Hematopoietic multipotent progenitor cell treated with erythropoietin and hydrocortisone succinate and interleukin-3 and kit ligand, for 4 days (in vitro differentiated cells): ENCODE measurements at regions not wholly inside any gene's neighbourhood (a gene's known extent, or its start where the extent isn't known, plus 50 kb on each side); places are given as distances from the start of the nearest gene placed in this dataset.

Experiments used
- DNase-seq: peaks from one replicate; pipeline ENCODE4 v3.0.0-alpha.2; 2015

DNA sequence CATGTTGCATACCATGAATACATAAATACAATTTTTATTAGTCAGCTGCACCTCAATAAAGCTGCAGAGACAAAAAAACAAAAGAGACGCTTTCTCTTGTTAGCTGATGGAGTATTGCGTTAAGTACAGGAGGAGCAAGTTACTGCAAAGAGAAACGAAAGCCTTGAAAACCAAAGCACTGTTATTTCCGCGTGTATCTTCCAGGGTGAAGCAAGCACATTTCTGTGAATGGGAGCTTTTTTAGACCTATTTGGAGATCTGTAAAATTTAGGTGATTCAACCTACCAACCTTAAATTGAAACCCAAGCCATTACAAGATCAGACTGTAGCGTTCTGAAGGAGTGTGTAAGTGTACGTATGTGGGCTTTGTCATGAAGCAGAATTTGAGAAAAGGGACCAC, 390.4 kb downstream of the SOX9 start:
- DNase-seq, result no peak

DNA sequence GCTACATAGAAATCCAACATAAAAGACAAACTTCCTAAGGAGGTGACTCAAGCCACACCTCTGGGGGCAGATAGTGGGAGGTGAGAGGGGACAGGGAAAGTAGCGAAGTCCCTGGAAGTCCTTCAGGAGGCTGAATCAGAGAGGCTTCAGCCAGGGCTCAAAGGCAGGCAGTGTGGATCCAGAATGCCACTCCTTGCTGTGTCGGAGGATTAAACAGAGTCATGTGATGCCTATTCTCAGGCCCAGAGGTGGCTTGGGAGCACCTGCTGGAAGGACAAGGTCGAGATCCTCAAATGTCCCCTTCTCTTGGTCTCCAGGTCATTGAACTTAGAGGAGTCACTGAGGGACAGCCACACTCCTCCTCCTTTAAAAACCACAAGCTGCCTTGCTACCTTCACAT, 391.1 kb downstream of the SOX9 start:
- DNase-seq, result no peak

GRCh38 chr17:72512649-72513556, 392.1 kb downstream of the SOX9 start:
- DNase-seq, result no peak

DNA sequence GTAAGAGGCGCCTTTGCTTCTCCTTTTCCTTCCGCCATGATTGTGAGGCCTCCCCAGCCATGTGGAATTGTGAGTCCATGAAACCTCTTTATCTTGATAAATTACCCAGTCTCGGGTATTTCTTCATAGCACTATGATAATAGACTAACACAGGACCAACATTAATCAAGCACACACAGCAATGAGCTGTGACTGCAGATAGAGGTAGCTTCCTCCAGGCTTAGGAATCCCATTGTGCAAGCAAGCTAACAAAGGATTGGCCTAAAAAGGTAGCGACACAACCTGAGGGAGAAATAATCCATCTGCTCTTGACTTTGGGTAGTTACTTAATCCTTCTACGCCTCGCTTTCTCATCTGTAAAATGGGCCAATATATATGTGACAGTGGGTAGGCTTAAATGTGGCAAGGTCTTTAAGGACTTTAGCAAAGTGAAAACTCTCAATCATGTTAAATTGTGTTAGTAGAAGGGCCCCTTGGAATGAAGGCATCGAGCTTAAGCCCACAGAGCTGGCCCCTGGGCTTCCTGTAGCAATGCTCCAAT, 393.6 kb downstream of the SOX9 start:
- no peak for DNase-seq

GRCh38 chr17:72514891-72515290, 394.1 kb downstream of the SOX9 start:
- no peak for DNase-seq

DNA sequence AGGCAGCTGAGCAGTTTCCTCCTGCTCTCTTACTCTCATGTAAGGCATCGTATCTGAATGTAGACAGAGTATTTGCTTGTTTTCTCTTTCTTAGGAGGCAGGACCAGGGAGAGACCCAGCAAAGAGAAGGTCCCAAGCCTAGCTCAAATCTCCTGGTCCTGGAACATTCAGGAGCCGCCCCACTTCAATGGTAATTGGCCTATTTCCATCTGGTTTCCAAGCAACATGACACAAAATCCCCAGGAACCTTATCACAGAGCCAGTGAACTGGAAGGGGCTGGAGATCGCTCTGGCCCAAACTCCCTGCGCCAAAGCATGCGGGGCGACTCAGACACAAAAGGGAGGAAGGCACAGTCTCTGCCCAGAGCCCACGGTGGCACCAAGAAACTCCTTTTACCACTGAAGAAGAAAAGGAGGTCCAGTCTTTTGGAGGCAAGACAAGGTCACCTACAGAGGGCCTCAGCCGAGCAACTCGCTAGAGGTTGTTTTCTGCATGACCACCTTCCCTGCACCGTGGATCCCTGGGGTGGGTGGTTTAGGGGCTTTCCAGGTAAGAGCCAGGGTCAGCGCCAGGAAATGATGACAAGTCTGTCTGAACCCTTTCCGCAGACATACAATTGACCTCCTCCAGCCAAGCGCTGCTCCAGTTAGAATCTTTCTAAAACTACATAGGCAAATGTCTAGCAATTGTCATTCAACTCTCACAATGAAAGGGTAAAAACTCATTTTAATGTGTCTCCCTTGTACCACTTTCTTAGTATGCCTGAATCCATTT, 394.7 kb downstream of the SOX9 start:
- no peak for DNase-seq

DNA sequence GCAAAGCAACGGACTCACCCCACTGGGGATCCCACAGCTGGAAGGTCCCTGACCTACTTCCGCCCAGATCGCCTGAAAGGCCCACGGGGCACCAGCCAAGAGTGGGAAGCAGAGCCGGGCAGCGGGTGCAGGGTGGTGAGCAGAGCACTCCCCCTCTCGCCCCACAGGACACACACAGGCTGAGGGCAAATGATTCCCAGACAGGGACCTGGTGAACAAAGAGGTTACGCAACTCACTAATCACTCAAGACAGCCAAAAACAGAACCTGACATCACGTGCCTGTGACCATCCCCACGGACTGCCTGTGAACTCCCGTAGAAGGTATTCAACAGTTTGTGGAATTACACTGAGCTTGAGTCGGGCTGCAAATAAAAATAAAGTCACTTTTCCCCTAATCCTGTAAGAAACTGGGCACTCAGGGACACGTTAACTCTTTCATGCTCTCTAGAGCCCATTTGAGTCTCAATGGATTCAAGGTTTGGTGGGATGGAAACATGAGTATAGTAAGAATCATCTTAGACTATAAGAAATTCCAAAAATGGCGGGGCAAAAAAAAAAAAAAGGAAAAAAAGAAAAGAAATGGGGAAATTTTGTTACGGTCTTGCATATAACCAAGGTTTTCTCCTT, 396.1 kb downstream of the SOX9 start:
- DNase-seq, result no peak

DNA sequence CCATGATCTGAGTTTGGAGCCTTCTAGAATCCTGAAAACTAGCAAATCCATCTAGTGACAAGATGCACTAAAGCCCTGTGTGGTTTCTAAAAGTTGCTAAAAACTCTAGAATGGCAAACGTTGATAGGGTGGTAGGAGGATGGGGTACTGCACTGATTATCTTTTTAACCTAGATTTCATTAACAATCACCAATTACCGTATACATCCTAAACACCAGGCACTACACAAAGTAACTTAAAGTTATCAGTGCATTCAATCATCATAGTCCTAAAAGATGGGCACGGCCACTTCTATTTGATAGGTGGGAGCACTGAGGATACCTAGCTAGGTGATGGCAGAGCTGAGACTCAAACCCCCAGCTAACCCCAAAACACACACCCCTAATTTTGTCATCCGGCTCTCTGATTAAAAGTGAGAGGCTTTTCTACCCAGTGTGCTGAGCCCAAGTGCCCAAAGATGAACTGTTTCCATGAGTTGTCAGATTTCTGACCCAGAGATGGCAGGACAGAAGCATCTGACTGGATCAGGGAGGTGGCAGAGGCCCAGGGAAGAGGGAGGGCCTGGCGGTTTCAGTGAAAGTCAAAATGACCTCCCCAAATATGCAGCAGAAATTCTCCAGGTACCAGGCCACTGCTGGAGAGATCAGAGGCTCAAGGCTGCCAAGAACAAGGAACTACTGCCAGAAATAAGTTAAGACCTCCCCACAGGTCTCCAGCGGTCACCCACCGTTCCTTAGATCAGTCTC, 396.8 kb downstream of the SOX9 start:
- DNase-seq, result no peak

GRCh38 chr17:72518159-72518732, 397.4 kb downstream of the SOX9 start:
- DNase-seq, result no peak

DNA sequence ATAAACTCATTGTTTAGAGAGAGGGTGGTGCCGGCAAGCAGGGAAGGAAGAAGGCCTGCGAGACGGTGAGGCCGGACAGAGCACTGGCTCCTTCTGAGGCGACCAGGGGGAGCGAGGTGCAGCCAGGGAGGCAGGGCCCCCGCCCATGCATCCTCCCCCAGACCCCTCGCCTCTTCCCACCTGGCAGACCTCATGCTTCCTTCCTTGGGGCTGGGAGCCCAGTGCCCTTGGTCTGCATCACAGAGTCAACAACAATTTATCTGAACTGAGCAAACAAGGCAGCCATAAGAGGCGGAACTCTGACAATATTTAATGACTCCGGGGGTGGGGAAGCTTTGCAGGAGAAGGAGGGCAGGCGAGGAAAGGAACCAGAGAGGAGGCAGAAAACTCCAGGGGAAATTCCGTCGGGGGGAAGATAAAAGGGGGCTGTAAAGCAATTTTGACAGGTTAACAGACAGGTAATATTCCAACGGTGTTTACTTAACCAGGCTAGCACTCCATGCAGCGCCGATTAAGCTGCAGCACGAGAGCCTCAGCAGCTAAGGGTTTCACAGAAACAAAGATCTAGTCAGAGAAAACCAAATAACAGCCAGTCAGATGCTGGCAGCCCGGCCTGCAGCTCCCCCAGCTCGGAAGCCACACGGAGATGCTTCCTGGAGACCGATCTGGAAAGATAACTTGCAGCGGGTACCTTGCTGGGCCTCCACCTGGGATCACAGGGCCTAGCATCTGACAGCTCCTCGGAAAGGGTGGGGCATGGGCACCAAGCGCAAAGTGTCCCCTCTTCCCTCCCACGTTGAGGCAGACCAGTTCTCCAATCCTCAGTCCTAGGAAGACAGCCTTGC, 398.2 kb downstream of the SOX9 start:
- DNase-seq, result no peak

DNA sequence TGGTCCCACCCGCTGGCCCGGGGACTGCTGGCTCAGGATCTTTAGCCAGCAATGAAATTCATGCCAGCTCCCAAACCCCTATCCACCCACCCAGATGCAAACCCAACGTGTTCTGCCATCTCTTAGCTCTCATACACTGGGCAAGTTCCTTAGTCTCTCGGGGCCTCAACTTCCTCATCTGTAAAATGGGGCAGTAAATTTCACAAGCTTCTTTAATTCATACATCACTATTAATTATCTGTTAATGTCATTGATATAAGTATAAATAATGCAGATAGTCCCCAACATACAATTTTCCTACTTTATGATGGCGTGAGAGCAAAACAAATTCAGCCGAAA, 398.7 kb downstream of the SOX9 start:
- DNase-seq, result no peak

DNA sequence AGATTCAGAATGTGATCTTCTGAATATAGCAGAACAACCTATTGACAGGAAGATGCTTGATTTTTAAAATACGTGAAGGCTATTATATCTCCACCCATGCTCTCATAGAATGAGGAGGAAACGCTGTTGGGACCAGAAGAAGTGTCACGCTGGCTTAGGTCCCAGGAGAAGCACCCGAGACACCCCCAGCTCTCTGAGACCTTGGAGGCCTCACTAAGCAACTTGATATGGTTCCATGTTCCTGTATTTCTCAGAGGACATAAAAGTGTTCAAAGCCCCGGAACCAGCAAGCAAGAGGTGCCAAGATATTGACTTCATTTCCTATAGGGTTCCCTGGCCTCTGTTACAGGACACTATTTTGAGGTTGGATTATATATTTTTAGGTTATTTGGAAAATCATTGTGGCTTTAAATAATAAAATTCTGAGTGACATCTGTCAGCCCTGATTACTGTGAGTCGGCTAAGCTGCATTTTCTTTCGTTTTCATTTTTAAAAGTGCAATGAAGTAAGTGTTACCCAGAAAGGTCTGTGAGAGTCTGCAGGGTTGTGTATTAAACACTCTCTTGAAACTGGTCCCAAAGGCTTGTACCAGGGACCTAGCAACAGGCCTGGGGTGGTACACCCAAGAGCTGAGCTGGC, 400.0 kb downstream of the SOX9 start:
- DNase-seq, result no peak

DNA sequence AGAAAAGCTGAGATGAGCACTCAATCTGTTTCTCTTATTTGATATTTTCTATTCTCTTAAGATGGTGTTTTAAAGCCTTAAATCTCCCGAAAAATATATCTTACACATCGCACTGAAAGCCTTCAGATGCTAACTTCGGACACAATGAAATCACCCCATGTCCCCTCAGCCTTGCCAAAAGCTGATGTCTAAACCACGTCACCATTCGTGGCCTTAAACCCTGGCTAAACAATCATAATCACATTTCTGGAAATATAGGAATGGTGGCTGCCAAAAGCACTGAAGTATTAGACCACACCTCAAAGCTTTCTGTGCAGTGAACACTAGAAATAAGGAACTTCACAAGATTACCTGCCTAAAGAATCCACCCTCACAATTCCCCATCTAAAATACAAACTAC, 402.7 kb downstream of the SOX9 start:
- DNase-seq, result no peak

- no peak for DNase-seq
These were observed 404.6 kb downstream of the SOX9 start for GRCh38 chr17:72525225-72526015.

DNA sequence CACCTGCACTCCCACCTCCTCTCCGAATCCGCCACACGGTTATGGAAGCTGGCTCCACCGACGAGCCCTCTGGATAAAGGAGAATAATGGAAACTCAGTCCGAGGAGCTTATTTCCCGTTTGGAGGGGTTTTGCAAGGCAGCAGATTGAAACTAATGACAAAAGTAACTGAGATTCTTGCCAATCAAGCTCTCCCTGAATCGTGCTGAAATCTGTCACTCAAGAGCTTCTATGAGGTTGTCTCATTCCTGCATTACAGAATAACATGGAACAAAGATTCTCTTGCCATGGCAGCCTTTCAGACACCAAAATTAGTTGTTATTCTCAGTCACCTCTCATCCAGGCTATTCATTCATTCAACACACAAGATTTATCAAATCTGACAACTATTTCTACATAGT, 405.9 kb downstream of the SOX9 start:
- DNase-seq, result no peak

DNA sequence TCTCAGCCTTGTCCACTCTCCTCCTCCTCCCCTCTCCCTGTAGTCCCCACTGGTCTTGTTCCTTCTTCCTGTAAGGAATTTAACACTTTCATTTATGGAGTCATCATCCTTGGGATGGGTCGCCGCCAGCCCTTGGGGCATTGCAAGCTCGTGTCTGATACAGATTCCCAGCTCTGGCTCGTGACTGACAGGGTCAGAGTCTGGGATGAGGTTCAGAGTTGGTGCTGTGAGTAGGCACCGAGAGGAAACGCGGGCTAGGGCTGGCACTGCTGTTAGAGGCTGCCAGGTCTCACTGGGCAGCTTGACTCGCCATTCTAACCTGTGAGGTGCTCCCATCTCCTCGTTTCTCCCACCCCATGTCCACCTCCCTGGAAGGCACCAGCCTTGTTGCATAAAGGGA, 407.0 kb downstream of the SOX9 start:
- no peak for DNase-seq

- no peak for DNase-seq
These were observed 407.9 kb downstream of the SOX9 start for GRCh38 chr17:72528683-72529082.

- no peak for DNase-seq
These were observed 408.6 kb downstream of the SOX9 start for GRCh38 chr17:72529386-72529785.

- DNase-seq, result no peak
These were observed 409.6 kb downstream of the SOX9 start for GRCh38 chr17:72530454-72530853.

GRCh38 chr17:72531729-72532128, 410.9 kb downstream of the SOX9 start:
- DNase-seq, result peak; percentile 48
